Neural cell (in vitro differentiated cells): ENCODE measurements at regions not wholly inside any gene's neighbourhood (a gene's known extent, or its start where the extent isn't known, plus 50 kb on each side); places are given as distances from the start of the nearest gene placed in this dataset.

ENCODE experiments used
- H2AFZ ChIP-seq: fragments of 200-600, 300-800 bp; sonication (generic), shearing (Covaris generic); 2 replicates; pipeline ENCODE4 v1.6.0; 2014; ENCODE audit warnings: low read depth, mild to moderate bottlenecking, antibody characterized with exemption, low read length, moderate library complexity
- H3F3A ChIP-seq: fragments of 200-600 bp; shearing (Covaris generic); 2 replicates; pipeline ENCODE4 v1.6.1; 2016; ENCODE audit warnings: mild to moderate bottlenecking, moderate library complexity, mixed read lengths, antibody characterized with exemption, low read length; ENCODE audit not compliant: insufficient read depth, poor library complexity, severe bottlenecking
- H3K27ac ChIP-seq: fragments of 200-600, 300-800 bp; sonication (generic), shearing (Covaris generic); 2 replicates; pipeline ENCODE4 v1.5.1; 2014; ENCODE audit warnings: mild to moderate bottlenecking, low read length, moderate library complexity
- H3K27me3 ChIP-seq: fragments of 300-800, 200-600 bp; sonication (generic), shearing (Covaris generic); 2 replicates; pipeline ENCODE4 v1.6.0; 2014; ENCODE audit warnings: mild to moderate bottlenecking, low read depth, low read length, moderate library complexity; ENCODE audit not compliant: insufficient read depth
- H3K36me3 ChIP-seq: fragments of 300-800, 200-600 bp; sonication (generic), shearing (Covaris generic); 2 replicates; pipeline ENCODE4 v1.5.1; 2014; ENCODE audit warnings: mild to moderate bottlenecking, antibody characterized with exemption, low read length, moderate library complexity; ENCODE audit not compliant: insufficient read depth
- H3K4me2 ChIP-seq: fragments of 300-800, 200-600 bp; sonication (generic), shearing (Covaris generic); 2 replicates; pipeline ENCODE4 v1.6.0; 2014; ENCODE audit warnings: mild to moderate bottlenecking, low read length
- H3K4me3 ChIP-seq: fragments of 300-800, 200-600 bp; sonication (generic), shearing (Covaris generic); 2 replicates; pipeline ENCODE4 v1.5.1; 2014; ENCODE audit warnings: mild to moderate bottlenecking, low read length, moderate library complexity
- H3K79me2 ChIP-seq: fragments of 200-600 bp; shearing (Covaris generic); replicated peaks from 2 replicates; pipeline ENCODE4 v1.6.0; 2014; ENCODE audit warnings: mild to moderate bottlenecking, low read length, moderate library complexity; ENCODE audit not compliant: insufficient read depth
- H3K9ac ChIP-seq: fragments of 300-800, 200-600 bp; sonication (generic), shearing (Covaris generic); 2 replicates; pipeline ENCODE4 v1.6.1; 2016; ENCODE audit warnings: mild to moderate bottlenecking, low read length, mixed read lengths
- H3K9me2 ChIP-seq: fragments of 200-600 bp; shearing (Covaris generic); 2 replicates; pipeline ENCODE4 v1.6.1; 2016; ENCODE audit warnings: mild to moderate bottlenecking, low read length, mixed read lengths; ENCODE audit not compliant: insufficient read depth
- H3K9me3 ChIP-seq: fragments of 200-600, 300-800 bp; sonication (generic), shearing (Covaris generic); 2 replicates; pipeline ENCODE4 v1.6.1; 2016; ENCODE audit warnings: mild to moderate bottlenecking, mixed run types, low read length, moderate library complexity, mixed read lengths
- H4K20me1 ChIP-seq: fragments of 200-600 bp; shearing (Covaris generic); 2 replicates; pipeline ENCODE4 v1.6.1; 2016; ENCODE audit warnings: mild to moderate bottlenecking, mixed run types; ENCODE audit not compliant: insufficient read depth
- CTCF ChIP-seq: fragments of 450-650 bp; IDR thresholded peaks from 2 replicates; pipeline ENCODE4 v1.5.1; 2014; ENCODE audit warnings: antibody characterized with exemption, mild to moderate bottlenecking, moderate library complexity; ENCODE audit not compliant: poor library complexity, severe bottlenecking
- EP300 ChIP-seq: fragments of 450-650 bp; conservative IDR thresholded peaks from 2 replicates; pipeline ENCODE4 v1.6.1; 2014; ENCODE audit warnings: antibody characterized with exemption, mild to moderate bottlenecking, moderate library complexity; ENCODE audit not compliant: poor library complexity, severe bottlenecking
- EZH2 ChIP-seq: fragments of 200-600, 300-800 bp; shearing (Covaris generic), sonication (generic); IDR thresholded peaks from 2 replicates; pipeline ENCODE4 v1.6.1; 2014; ENCODE audit warnings: antibody characterized with exemption, low read length, borderline replicate concordance, mild to moderate bottlenecking; ENCODE audit not compliant: insufficient read depth, poor library complexity, severe bottlenecking
- MXI1 ChIP-seq: fragments of 450-650 bp; conservative IDR thresholded peaks from 2 replicates; pipeline ENCODE4 v1.6.1; 2014; ENCODE audit warnings: antibody characterized with exemption, mild to moderate bottlenecking; ENCODE audit not compliant: poor library complexity, severe bottlenecking
- POLR2AphosphoS5 ChIP-seq: IDR thresholded peaks from 2 replicates; pipeline ENCODE4 v1.6.1; 2012
- RAD21 ChIP-seq: fragments of 450-650 bp; conservative IDR thresholded peaks from 2 replicates; pipeline ENCODE4 v1.6.1; 2014; ENCODE audit warnings: antibody characterized with exemption, mild to moderate bottlenecking, moderate library complexity
- REST ChIP-seq: IDR thresholded peaks from 2 replicates; pipeline ENCODE4 v1.6.1; 2012; ENCODE audit warnings: borderline replicate concordance
- SMC3 ChIP-seq: fragments of 450-650 bp; conservative IDR thresholded peaks from 2 replicates; pipeline ENCODE4 v1.6.1; 2014; ENCODE audit warnings: antibody characterized with exemption, mild to moderate bottlenecking, moderate library complexity; ENCODE audit not compliant: poor library complexity
- TAF1 ChIP-seq: IDR thresholded peaks from 2 replicates; pipeline ENCODE4 v1.6.1; 2012; ENCODE audit warnings: low read depth

DNA sequence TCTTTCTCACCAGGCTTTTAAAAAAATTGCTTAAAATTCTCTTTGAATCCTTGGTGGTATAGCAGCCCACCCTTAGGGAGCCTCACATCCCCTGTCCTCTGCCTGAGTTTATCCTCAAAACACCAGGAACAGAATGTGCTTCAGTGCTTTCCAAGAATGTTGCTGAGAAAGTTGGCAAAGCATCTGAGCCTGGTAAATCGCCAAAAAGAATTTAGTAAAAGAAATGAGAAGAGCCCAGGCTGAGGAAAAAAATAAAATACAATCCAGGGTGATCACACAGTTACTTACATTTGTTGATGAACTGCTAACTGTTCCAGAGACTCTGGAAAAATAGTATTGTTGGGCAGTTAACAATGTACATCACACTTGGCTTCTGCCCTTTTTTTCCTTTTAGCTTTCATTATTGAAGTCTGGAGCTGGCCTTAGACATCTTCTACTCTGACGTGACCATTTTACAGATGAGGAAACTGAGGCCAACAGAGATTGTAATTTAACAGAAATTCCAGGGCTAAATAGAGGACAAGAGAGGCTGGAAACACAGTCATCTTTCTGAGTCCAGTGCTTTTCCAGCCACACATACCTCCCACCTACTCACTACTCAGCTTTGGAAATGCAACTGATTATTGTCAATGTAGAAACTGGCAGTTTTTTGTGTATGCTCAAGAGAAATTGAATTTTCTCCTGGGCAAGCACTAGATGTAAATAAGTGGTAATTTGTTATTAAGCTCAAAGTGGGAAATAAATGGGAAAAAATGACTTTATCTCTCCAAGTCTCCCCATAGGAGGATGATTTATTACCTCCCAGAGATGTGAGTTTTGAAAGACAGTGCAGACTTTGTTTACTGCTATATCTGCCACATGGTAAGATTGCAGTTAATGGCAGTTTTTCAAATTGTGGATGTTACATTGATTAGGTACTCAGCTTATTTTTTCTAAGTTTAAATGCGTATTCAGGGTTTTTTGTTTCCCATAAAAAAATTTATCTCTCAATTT is 86.7 kb upstream of the ALDH1A1 start:
- no peaks in the 10 kb centered on the region for H4K20me1 ChIP-seq
- H3K9ac ChIP-seq, result no peak overlapping the region
- no peaks in the 10 kb centered on the region for H3F3A ChIP-seq
- no peaks in the 10 kb centered on the region for H3K79me2 ChIP-seq
- no peaks in the 10 kb centered on the region for H3K9me2 ChIP-seq
- no peak overlapping the region for H3K4me2 ChIP-seq
- H3K9me3 ChIP-seq, result no peaks in the 10 kb centered on the region
- H2AFZ ChIP-seq, result no peak overlapping the region
- no peak overlapping the region for H3K27ac ChIP-seq
- no peaks in the 10 kb centered on the region for H3K36me3 ChIP-seq
- no peak overlapping the region for H3K4me3 ChIP-seq
- TF ChIP-seq EP300 (no peak), REST (no peak), CTCF (no peak), SMC3 (no peak), POLR2AphosphoS5 (no peak)
- H3K27me3 ChIP-seq, result no peaks in the 10 kb centered on the region

GRCh38 chr9:73038613-73039012 is 85.8 kb upstream of the ALDH1A1 start:
- TF ChIP-seq EP300, result no peak
- no peak for TF ChIP-seq EZH2
- no peak for TF ChIP-seq TAF1
- TF ChIP-seq SMC3, result no peak
- no peak for TF ChIP-seq POLR2AphosphoS5
- TF ChIP-seq MXI1, result no peak
- no peak for TF ChIP-seq REST
- no peak for TF ChIP-seq RAD21
- Histone ChIP-seq H3K79me2 (no peaks in the 10 kb centered on the region), H2AFZ (no peak overlapping the region), H3K4me3 (no peak overlapping the region), H3K9ac (no peak overlapping the region), H3K4me2 (no peak overlapping the region), H3K9me3 (no peaks in the 10 kb centered on the region), H3F3A (no peaks in the 10 kb centered on the region), H3K36me3 (no peaks in the 10 kb centered on the region), H3K27me3 (no peaks in the 10 kb centered on the region), H3K9me2 (no peaks in the 10 kb centered on the region), H4K20me1 (no peaks in the 10 kb centered on the region), H3K27ac (no peak overlapping the region)
